NT2/D1 (cell line): ENCODE measurements at regions not wholly inside any gene's neighbourhood (a gene's known extent, or its start where the extent isn't known, plus 50 kb on each side); places are given as distances from the start of the nearest gene placed in this dataset.

ENCODE experiments used
- YY1 ChIP-seq: IDR thresholded peaks from 2 replicates; pipeline ENCODE4 v1.6.1; 2011; ENCODE audit not compliant: insufficient read length, insufficient read depth
- ZNF274 ChIP-seq: IDR thresholded peaks from 2 replicates; pipeline ENCODE4 v1.6.1; 2011; ENCODE audit warnings: mild to moderate bottlenecking, low read depth, low read length

GRCh38 chr9:7333719-7334118 lies 465.9 kb downstream of the DMAC1 start:
- TF ChIP-seq YY1: no peak
- TF ChIP-seq ZNF274: no peak
